ENCODE measurements at regions not wholly inside any gene's neighbourhood (a gene's known extent, or its start where the extent isn't known, plus 50 kb on each side); places are given as distances from the start of the nearest gene placed in this dataset.
"Not testable (repeated sequence)": the region's sequence is repeated elsewhere in the genome, so short reads cannot be mapped to it uniquely, and the experiment has no call there.

- DNase-seq (ENCODE audit: low spot score) = no peak
Measured at GRCh38 chr4:160091631-160092030, 988.8 kb downstream of the RAPGEF2 start.

- DNase-seq (ENCODE audit: low spot score) = no peak
Measured at GRCh38 chr4:160100316-160100715, 997.4 kb downstream of the RAPGEF2 start.

DNA sequence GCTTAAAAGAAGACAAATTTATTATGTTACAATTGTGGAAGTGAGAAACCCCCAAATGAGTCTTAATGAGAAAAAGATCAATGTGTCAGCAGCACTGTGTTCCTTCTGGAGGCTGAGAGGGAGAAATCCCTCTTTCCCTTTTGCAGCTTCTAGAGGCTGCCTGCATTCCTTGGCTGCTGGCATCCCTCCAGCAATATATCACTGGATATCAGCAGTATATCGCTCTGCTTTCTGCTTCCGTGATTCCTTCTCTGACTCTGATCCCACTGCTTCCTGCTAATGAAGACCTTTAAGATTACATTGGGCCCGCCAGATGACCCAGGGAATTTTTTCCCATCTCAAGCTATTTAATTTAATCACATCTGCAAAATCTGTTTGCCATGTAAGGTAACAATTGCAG lies 1008.0 kb downstream of the RAPGEF2 start:
- DNase-seq (ENCODE audit: low spot score) = no peak

DNA sequence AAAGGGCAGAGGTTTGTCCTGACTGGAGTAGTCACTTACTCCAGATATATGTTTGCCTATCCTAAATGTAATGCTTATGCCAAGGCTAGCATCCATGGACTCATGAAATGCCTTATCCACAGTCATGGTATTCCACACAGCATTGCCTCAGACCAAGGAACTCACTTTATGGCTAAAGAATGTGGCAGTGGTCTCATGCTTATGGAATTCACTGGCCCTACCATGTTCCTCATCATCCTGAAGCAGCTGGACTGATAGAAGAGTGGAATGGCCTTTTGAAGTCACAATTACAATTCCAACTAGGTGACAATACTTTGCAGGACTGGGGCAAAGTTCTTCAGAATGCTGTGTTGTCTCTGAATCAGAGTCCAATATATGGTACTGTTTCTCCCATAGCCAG lies 1014.8 kb downstream of the RAPGEF2 start:
- no peak for DNase-seq (ENCODE audit: low spot score)

DNA sequence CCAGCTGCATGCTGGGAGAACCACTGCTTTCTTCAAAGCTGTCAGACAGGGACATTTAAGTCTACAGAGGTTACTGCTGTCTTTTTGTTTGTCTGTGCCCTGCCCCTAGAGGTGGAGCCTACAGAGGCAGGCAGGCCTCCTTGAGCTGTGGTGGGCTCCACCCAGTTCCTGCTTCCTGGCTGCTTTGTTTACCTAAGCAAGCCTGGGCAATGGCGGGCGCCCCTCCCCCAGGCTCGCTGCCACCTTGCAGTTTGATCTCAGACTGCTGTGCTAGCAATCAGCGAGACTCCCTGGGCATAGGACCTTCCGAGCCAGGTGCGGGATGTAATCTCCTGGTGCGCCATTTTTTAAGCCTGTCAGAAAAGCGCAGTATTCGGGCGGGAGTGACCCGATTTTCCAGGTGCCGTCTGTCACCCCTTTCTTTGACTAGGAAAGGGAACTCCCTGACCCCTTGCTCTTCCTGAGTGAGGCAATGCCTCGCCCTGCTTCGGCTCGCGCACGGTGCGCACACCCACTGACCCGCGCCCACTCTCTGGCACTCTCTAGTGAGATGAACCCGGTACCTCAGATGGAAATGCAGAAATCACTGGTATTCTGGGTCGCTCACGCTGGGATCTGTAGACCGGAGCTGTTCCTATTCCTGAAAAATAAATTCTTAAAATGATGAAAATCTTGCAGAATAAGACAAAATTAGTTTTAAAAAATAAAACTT lies 1022.9 kb downstream of the RAPGEF2 start:
- not testable (repeated sequence) for DNase-seq (ENCODE audit: low spot score)

DNA sequence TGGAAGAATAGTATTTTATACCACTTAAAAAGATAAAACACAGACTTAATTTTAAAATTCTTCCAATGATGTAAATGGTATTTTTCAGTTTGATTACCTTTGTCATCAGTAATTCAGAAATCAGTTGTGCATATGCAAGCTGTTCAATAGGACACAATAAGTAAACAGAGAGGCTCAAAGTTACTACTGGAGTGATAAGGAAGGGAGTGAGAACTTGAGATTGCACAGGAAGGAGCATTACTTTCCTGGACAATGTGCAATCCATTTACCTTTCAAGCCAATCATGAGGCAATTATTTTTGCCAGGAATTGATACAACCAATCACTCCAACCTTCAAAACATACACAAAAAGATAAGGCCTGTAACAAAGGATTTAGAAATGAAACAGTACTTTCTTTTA lies 1024.3 kb downstream of the RAPGEF2 start:
- DNase-seq (ENCODE audit: low spot score) = no peak

DNA sequence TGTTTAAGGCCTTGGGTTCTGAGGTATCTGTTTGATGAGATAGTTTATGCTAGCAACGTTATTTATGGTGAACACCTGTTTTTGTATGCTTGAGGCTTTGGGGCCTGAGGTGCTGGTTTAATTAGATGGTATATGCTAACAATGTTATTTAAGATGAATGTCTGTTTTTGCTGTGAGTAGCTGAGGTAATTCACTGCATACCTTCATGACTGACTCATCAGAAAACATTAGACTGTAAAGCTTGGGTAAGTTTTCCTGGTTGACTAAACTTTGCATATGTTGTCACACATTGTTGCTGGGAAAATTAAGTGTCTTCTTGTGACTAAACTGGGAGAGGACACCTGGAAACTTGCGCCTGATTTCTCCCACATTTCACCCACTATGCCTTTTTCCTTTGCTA lies 1026.6 kb downstream of the RAPGEF2 start:
- DNase-seq (ENCODE audit: low spot score) = no peak

GRCh38 chr4:160136021-160136420 lies 1033.1 kb downstream of the RAPGEF2 start:
- DNase-seq (ENCODE audit: low spot score) = no peak

DNA sequence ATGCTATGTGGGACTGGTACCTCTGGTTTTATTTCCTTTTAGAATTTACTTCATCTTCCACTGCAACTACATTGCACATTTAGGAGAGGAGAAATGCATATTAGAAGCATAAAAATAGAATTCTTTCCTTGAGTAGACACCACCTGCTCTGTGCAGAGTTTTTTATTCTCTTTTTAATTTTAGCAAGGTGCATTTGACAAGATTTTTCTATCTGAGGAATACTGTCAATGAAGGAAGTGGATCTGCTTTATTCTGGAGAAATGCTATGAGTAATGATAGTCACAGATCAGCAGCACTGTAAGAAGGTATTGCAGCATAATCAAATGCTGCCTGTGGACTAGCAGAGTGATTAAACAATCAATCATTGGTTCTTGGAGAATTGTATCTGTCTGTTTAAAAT lies 1038.3 kb downstream of the RAPGEF2 start:
- DNase-seq (ENCODE audit: low spot score) = no peak

DNA sequence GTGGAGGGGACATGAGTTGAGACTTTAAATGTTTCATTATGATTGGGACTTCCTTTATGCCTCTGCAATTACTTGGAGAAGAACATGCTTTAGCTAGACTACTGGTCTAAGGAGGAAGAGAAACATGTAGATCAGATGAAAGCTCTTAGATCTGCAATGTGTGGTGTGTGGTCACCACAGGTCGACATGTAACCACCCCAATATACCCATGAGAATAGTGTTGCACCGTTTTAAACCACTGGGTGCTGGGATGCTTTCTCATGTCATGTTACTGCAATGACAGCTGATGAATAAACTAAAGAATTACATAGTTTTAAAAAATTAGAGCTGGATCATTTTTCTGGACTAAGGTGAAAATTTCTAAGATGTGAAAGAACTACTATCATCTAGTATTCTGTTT lies 1039.7 kb downstream of the RAPGEF2 start:
- DNase-seq (ENCODE audit: low spot score) = no peak

- DNase-seq (ENCODE audit: low spot score) = no peak
Measured at GRCh38 chr4:160143574-160143973, 1040.7 kb downstream of the RAPGEF2 start.

GRCh38 chr4:160159457-160159856 lies 1056.6 kb downstream of the RAPGEF2 start:
- no peak for DNase-seq (ENCODE audit: low spot score)

DNA sequence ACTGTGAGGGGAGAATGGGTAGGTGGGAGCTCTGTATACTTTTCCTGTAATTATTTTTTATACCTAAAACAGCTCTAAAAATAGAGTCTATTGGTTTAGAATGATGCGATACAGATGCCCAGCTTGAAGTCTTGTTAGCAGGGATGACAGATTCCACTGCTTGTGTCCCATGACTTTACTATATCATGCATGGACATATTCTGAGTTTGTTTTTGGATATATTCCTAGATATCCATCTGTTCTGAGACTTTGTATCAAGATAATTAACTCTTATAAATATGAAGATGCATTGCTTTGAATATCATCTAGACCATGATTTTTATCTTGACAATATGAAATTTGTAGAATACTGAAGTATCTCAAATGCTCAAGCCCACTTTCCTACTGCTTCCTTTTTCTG lies 1058.1 kb downstream of the RAPGEF2 start:
- DNase-seq (ENCODE audit: low spot score) = no peak

DNA sequence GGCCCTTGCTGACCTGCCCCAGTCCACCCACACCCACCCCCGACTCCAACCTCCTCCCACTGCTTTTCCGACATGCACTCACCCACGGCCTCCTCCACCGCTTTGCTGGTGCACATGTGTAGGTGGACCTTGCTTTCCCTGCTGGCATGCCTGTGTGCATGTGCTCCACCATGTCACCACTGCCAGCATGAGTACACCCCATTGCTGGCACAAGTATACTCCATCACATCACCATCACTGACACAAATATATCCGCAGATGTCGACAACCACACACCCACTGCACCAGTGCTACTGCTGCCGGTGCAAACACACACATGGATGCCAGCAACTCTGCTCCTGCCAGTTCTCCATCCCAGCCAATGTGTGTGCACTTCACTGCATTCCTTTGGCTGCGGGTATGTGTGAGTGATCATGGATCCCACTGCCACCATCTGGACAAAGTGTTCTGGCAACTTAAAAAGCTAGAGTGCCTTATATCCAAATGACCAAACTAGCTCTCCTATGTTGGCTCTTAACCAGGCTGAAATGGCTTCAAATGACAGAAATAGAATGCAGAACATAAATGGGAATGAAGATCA lies 1072.3 kb downstream of the RAPGEF2 start:
- DNase-seq (ENCODE audit: low spot score) = no peak

DNA sequence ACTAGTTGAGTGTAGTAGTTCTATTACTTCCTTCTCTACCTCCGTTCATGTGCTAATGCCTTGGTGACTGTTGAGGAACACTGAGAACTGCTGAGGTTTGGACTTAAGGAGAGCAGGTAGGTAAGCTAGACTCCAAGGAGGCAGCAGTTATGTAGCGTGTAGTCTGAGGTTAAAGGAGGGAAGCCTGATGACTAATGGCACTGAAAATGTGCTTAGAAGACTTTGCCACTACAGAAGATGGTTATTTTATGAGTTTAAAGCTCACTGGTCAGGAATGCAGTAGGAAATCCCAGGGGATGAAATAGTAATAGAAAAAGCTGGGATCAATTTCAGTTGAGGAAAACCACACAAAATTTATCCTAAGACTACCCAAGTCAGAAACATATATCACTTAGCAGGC lies 1077.3 kb downstream of the RAPGEF2 start:
- DNase-seq (ENCODE audit: low spot score) = no peak

DNA sequence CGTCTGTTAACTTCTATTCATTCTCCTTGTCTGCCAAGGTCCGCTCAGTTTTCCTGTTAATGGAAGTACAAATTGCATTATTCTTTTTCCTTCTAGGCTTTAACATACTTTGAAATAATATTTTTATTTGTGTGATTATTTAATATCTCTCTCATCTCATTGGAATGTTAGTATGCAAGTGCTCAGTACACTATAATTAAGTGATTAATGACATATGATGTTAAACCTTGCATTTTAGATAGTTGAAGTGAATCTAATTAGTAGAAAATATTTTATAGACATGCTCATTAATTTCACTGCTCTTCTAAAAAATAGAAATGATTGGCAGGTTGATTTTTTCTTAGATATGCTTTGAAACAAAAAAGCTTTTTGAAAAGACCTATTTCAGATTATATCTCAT lies 1079.8 kb downstream of the RAPGEF2 start:
- no peak for DNase-seq (ENCODE audit: low spot score)

GRCh38 chr4:160184884-160185283 lies 1082.0 kb downstream of the RAPGEF2 start:
- no peak for DNase-seq (ENCODE audit: low spot score)

DNA sequence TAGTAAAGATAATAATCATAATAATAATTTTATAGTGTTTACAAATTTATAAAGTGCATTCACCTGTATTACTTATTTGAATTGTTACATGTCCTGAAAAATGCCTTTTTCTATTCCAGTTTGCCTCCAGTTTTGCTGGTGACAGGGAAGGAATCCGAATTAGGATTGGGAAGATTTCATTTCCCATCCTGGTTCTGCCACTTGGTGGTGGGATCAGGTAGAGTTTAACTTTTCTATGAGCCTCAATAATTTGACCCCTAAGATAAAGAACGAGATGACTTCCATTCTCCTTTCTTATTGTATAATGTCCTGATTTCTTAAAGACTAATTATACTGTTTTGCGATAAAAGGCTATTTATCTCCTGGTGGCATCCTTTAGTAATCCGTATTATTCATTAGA lies 1090.9 kb downstream of the RAPGEF2 start:
- DNase-seq (ENCODE audit: low spot score) = no peak

DNA sequence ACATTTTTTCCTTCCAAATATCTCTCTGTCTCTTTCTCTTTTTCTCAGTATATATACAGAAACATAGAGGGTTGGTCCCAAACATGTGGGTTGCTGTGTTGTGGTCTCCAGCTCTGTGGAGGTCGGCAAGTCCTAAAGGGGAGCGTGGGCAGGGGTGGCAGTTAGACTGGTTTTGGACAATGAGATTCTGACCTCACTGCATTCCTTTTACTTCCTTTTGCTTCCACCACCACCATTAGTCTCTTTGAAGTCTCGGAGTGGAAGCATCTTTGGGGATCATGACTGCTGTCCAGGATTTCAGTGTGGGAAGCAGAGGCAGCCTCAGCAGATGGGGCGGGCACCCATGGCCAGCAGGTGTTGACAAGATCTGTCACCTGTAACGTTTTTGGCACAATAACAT lies 1091.8 kb downstream of the RAPGEF2 start:
- DNase-seq (ENCODE audit: low spot score) = no peak

DNA sequence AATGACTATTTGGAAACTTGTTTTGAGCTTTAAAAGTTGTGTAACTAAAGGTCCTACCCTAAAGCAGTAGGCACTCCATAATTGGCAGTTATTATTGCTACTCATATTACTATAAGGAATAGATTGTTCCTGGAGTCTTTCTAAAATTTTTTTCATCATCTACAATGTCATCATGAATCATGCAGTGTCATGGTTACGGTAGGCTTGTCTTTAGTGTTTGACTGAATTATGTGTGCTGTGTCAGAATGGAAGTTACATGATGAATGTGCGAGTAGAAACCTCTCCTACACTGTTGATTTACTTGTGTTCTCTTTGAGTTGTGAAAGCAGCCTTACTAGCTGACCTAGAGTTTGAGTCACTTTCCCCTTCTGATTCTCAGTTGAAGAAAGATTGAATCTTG lies 1099.9 kb downstream of the RAPGEF2 start:
- DNase-seq (ENCODE audit: low spot score) = no peak

- DNase-seq (ENCODE audit: low spot score) = no peak
Measured at GRCh38 chr4:160212078-160212477, 1109.2 kb downstream of the RAPGEF2 start.

DNA sequence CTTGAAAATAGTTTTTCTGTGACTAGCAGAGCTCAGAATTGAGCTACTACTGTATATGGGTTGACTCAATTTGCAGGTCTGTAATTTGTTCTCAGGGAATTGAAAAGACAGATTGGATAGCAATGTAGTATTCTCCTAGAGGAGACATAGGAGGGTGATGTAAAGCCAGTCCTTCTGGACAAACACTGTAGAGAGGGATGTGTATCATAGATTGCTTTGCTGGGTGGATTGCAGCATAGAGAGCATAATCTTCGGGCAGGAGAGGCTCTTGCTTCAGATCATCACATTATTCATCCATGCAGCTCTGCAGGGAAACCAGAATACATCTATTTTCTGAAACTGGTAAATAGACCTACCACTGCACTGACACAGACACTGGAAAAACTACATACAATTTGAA lies 1110.5 kb downstream of the RAPGEF2 start:
- DNase-seq (ENCODE audit: low spot score) = no peak

GRCh38 chr4:160217352-160217751 lies 1114.5 kb downstream of the RAPGEF2 start:
- DNase-seq (ENCODE audit: low spot score) = no peak

DNA sequence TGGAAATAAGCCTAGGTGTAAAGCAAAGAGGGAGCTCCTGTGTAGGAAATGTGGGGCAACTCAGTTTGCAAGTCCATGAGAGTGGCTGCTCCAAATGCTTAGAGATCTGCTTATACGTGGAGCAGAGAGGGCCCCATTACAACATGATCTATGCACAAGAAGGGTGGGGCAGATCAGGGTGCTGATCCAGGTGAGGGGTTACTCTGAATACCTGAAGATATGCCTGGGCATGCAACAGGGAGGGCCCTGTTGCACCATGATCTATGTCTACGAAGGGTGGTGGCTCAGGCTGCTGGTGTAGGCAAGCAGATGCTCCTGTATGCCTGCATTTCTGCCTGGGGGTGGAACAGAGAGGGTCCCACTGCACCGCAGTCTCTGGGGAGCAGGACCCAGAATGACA lies 1121.2 kb downstream of the RAPGEF2 start:
- no peak for DNase-seq (ENCODE audit: low spot score)

Data from HuH-7.5 (cell line).